ENCODE measurements at regions not wholly inside any gene's neighbourhood (a gene's known extent, or its start where the extent isn't known, plus 50 kb on each side); places are given as distances from the start of the nearest gene placed in this dataset.
"Not testable (repeated sequence)": the region's sequence is repeated elsewhere in the genome, so short reads cannot be mapped to it uniquely, and the experiment has no call there.

DNA sequence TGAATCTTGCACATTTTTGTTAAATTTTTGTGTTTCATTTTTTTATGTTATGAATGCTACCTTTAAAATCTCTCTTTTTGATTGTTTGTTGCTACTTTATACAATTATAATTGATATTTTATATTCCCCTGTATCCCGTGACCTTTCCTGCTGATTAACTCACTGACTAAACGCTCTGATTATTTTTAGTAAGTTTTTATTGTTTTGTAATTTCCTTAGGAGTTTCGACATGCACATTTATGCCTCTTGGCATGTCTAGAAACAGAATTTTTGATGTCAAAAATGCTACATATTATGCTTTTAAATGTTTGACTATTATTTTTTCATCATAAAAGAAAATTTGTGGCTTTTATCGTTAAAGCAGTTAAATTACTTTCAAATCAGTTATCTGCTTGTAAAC is 1131.6 kb upstream of the TMEFF2 start:
- DNase-seq (ENCODE audit: low read depth): no peak

DNA sequence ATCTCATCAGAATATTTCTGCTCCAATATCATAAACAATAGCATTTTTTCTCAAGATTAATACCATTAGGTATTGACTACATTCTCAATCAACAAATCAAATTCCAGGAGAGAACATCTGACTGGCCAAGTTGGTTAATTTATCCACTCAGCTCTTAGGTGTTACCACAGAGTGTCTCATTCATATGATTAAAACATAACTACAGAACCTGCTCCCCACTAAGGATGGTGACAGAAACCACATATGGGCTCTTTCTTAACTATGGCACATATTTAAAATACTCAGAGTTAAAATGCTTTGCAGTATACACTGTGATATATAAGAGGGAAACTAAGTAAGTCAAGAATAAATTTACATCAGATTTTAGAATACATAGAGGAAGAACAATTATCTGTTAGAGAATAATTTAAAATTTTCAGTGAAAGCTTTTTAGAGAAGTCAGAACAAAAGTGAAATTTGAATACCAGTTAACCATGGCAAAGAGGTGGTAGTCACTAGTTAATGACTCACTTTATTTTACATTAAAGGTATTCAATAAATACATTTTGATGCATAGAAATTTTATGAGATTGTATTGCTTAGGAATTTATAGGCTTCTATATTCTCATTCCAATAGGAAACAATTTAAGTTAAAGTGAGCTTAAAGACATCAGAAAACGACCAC is 1120.8 kb upstream of the TMEFF2 start:
- DNase-seq (ENCODE audit: low read depth): no peak

DNA sequence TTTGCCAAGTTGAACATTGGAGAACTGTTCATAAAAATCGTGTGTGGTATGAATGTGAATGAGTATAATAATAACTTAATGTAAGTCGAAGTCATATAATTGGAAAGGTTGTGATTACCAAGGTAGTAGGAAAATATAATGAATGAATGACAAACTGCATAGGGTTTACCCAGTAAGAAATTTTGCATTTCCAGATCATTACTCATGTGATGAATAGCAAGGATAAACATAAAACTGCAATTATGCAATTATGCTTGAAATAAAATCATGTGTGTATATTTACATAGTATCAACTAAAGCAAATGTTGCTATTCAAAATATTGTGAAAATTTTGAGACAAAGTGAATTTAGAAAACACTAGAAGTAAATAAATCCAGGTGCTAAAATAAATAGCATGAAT is 1108.7 kb upstream of the TMEFF2 start:
- DNase-seq (ENCODE audit: low read depth): no peak

DNA sequence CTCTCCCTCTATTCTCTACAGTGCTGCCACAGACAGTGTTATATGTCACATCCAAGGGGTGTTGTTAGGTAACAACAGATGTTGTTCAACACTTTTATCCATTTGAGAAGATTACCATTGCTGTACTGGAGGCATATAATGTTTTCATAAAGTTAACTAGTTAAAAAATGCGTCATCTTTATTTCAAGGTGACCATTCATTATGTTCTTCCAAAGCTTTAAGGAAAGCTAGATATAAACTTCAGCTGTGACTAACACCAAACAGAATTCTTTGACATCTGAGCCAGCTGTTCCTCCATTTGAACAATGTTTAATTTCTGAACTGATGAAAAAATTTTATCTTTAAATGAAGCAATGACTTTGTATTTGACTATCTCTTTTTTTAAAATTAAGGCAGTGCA is 1099.6 kb upstream of the TMEFF2 start:
- DNase-seq (ENCODE audit: low read depth): no peak

DNA sequence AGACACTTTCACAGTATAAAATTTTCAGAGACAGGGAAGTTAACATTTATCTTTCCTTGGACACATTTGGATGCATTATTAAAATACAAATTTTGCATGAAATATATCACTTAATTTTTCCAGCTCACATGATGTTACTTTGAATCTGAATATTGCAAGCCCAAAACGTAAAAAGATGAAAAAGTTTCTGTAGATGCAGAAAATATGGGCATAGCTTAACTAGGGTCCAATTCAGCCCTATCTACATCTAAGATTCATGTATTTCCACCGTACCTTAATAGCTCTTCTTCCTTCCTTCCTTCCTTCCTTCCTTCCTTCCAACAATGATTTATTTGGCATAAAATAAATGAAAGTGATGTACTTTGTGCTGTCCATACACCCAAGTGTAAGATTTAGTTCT is 1084.6 kb upstream of the TMEFF2 start:
- no peak for DNase-seq (ENCODE audit: low read depth)

DNA sequence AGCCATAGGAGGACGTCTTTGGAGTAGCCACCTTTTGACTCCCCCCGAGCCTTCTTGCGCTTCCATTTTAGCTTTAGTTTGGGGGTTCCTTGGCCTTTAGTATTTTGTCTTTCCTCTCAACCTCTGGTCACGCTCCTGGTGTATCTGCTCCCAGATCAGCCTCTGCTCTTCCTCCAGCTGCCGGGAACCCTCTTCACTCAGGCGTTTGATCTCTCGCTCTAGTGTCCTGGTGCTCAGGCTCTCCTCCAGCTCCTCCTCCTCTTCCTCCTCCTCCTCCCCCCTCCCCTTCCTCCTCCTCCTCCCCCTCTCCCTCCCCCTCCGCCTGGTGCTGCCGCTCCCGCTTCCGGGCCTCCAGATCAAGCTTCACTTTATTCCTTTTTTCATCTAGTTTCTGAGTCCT is 1082.3 kb upstream of the TMEFF2 start:
- DNase-seq (ENCODE audit: low read depth): no peak

DNA sequence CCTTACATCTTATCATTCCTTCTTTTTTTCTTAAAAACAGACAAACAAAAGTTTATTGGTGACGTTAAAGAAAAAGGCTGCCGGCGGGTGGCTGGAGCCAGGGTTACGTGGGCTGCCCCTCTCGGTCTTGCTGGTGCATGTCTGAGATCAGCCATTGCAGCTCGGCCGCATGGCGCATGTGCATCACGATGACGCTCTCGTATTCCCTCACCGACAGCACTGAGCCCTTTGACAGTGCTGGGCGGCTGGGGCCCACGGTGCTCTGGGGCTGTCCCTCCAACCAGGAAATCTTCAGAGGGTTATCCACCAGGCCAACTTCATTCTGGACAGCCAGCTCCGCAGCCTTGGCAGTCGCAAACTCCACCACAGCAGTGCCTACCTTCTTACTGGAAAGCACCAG is 1081.8 kb upstream of the TMEFF2 start:
- DNase-seq (ENCODE audit: low read depth): no peak

DNA sequence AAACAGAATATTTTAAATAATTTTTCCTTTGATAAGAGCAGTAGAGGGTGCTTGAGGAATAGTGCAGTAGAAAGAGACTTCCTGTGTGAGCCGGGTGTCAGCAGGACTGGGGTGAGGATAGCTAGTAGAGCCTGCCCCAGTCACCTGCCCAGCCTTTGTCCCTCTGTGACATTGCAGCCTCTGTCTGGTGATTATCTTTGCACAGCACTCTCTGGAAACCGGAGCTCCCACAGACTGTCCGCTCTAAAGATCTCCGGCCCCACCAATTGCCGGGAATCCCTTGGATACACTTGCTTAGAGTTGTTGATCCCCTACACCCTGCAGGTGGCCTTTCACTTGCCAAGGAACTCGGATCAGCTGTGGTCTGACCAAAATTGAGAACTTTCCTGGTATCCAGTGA is 1081.3 kb upstream of the TMEFF2 start:
- no peak for DNase-seq (ENCODE audit: low read depth)

DNA sequence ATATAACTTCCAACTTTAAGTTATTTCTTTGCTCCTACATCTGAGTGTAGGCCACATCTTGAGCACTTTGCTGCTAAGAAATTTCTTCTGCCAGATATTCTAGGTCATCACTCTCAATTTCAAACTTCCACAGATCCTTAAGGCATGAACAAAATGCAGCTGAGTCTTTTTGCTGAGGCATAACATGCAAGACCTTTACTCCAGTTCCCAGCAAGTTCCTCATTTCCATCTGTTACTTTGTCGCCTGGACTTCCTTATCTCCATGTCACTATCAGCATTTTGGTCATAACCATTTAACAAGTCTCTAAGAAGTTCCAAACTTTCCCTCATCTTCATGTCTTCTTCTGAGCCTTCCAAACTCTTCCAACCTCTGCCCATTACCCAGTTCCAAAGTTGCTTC is 1077.3 kb upstream of the TMEFF2 start:
- DNase-seq (ENCODE audit: low read depth): no peak

DNA sequence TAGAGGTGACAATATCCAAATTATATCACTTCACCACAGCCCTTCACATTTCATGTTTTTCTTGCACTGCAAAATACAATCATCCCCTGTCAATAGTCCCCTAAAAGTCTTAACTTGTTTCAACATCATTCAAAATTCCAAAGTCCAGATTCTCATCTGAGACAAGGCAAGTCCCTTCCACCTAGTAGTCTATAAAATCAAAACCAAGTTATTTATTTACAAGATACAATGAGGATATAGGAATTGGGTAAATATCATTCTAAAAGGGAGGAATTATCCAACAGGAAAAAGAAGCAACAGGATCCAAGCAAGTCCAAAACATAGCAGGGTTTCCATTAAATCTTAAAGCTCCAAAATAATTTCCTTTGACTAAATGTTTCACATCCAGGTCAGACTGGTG is 1076.1 kb upstream of the TMEFF2 start:
- DNase-seq (ENCODE audit: low read depth): no peak

DNA sequence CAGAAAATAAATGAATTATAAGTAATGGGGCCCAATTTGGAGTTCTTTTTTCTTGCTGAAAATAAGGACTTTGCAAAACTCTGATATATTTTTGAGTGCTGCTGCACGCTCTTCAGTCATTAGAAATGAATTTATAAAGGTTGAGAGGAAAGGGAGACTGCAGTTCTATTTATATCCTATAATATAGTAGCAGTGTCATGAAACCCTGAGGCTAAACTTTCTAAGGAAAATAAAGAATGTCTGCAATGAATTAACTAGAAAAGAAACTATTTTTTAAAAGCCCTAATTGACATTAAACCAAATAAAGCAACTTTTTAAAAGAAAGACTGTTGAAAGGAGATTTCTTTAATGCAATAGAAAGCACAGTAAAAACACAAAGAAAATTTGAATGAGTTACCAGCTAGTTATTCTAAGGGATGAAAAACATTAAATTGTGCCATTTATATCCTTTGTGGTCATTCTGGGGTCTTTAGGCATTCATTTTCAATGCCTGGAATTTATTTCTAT is 1072.8 kb upstream of the TMEFF2 start:
- no peak for DNase-seq (ENCODE audit: low read depth)

DNA sequence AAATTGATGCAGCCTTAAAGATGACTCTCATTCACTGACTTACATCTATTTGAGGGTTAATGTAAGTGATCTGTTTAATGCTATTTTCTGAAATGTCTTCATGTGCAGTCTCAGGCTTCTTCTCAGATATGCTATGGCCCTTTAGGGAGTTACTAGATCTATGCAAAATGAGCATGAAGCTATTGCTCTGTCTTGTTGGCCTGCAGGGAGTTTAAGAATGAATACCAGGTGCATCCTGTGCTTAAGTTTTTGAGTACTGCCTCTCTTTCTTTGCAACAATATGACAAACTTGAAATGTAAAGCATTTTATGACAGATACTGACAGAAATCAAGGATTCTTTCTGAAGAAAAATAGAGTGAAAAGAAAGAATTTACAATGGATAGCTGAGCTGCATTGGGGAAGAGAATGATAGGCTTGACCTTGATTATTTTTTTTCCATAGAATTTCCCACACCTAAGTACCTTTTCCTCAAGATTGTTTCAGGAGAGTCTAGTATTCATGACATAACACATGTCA is 1058.3 kb upstream of the TMEFF2 start:
- DNase-seq (ENCODE audit: low read depth): no peak

DNA sequence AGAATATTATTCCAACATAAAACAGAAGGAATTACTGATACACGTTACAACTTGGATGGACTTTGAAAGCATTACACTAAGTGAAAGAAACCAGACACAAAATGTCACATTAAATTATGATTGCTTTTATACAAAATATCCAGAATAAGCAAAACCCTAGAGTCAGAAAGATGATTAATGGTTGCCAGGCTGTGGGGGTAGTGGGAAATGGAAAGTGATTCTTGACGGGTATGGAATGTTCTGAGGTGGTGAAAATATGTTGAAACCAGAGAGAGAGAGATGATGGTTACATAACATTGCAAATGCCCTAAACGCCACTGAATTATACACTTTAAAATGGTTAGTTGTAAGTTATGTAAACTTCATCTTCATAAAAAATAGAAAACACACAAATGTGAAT is 1057.2 kb upstream of the TMEFF2 start:
- no peak for DNase-seq (ENCODE audit: low read depth)

DNA sequence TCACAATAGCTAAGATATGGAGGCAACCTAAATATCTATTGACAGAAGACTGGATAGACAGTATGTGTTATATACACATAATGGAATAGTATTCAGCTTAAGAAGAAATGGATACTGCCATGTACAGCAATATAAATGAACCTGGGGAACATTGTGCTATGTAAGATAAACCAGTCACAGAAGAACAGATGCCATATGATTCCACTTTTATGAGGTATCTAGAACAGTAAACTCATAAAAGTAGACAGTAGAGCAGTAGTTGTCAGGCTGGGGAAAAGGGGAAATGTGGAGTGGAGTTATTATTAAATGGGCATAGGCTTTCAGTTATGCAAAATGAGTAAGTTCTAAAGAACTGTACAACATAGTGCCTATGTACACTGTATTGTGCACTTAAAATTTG is 1055.7 kb upstream of the TMEFF2 start:
- DNase-seq (ENCODE audit: low read depth): no peak

DNA sequence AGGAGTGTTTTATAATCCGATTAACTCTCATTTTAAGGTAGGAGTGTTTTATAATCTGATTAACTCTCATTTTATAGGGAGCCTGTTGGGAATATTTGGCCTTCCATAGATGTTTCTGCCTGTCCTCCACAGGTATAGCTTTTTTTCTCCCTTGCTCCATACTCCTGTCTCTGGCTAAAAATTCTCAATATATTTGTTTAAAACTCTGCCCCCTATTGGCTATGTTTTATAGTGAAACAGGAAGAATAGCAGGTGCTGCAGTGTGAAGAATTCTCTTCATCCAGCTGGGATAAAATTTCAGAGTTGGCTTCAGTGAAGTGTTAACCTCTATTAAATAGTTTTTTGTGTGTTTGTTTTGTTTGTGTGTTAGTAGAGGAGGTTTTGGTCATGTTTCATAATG is 1046.0 kb upstream of the TMEFF2 start:
- DNase-seq (ENCODE audit: low read depth): no peak

DNA sequence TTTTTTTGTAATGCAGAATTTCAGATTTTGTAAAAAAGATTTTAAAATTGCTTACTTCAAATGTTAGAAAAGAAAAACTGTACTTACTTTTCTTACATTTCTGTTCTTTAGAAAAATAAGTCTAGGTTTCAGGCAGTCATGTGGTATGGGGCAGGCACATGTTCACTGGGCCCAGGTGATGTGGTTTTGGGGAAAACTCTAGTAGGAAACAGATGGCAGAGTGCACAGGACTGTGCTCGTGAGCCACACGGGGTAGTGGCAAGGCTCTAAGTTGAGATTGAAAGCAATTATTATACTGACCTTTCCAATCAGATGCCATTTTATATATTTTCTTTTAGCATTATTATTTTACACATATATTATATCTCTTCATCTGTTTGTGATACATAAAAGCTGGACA is 1036.9 kb upstream of the TMEFF2 start:
- no peak for DNase-seq (ENCODE audit: low read depth)

DNA sequence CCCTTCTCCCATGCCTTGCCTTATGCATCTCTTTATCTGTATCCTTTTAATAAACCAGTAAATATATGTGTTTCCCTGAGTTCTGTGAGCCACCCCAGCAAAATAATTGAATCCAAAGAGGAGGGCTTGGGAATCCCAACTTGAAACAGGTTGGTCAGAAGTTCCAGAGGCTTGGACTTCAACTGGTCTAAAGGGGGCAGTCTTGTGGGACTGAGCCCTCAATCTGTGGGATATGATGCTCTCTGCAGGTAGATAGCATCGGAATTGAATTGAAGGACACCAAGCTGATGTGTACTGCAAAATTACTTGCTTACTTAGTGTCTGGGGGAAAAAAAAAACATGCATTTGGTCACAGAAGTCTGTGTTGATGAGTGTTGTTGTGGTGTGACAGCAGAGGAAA is 1033.5 kb upstream of the TMEFF2 start:
- no peak for DNase-seq (ENCODE audit: low read depth)

DNA sequence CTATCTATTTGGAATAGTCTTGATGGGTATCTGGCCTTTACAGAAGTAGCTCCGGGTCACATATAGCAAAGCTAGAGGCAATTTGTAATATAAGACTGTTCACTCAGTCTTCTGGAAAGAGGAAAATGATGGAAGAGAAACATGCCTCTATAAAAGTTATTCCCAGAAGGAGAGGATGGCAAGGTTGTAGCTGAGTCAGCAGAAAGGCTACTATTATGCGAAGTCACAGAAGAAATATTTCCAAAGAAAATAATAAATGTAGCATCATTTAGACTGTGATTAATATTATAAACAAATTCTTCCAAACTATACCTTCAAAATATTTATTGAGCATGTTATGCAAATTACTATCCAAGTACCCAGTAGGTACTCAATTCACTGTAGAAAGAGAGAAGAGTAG is 1027.7 kb upstream of the TMEFF2 start:
- DNase-seq (ENCODE audit: low read depth): no peak

DNA sequence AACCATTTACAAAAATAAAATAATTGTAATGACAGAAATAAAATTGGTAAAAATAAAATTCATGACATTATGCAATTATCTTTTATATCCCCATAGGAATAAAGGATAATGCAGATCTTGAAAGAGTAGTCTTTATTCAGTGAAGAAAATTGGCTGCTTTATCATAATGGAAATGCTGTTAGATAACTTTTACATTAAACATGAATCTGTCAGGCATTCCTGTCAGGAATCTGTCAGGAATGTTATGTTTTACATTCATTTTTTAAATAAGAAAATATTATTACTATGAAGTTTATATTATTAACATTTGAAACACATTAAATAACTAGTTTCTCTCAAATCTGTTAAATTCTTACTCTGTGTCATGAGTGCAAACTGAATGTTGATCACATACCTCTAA is 1024.7 kb upstream of the TMEFF2 start:
- no peak for DNase-seq (ENCODE audit: low read depth)

DNA sequence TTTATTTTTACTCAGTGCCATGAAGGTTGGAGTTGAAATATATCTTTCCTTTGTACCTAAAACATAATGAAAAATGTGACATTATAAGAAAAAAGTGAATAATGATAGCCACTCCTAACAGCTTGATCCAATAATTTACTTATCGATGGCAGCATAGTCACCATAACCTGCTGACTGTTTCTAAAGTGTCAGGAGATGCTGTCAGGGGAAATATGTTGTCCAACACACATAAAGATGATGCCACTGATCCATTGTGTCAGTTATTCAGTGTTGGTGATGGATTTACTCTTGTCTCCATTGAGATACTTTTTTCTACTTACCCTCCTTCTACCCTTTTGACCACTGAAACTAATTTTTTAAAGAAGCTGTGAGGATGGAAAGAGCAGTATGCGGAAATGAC is 1006.9 kb upstream of the TMEFF2 start:
- no peak for DNase-seq (ENCODE audit: low read depth)

DNA sequence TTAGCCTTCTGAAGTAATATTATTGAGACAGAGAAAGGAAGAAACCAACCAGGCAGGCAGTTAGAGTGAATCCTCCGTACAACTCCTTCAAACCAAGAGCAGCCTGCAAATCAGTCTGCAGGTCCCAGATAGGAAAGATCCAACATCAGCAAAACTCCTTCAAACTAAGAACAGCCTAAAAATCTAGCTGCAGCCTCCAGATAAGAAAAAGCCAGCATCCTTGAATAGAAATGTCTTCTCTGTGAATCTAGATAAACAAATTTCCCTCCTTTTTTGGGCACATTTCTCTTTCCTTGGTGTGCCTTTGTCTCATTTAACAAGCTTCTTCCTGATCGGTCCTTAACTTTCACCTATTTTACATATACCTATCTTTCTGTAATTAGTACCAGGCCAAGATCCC is 1004.6 kb upstream of the TMEFF2 start:
- no peak for DNase-seq (ENCODE audit: low read depth)

DNA sequence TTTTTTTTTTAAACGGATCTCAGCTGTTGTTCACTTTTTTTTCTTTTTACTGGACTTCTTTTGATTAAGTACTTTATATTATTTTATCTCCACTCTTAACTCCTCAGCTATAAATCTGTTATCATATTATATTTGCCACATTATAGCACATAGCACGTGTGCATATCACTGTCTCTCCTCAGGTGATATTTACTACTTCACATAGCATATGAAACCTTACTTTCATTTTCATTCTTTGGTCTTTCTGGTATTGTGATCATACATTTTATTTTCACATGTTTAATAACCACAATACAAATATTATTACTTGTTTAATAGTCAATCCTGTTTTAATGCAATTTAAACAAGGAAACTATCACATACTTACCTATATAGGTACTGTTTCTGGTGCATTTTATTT is 993.1 kb upstream of the TMEFF2 start:
- DNase-seq (ENCODE audit: low read depth): no peak

DNA sequence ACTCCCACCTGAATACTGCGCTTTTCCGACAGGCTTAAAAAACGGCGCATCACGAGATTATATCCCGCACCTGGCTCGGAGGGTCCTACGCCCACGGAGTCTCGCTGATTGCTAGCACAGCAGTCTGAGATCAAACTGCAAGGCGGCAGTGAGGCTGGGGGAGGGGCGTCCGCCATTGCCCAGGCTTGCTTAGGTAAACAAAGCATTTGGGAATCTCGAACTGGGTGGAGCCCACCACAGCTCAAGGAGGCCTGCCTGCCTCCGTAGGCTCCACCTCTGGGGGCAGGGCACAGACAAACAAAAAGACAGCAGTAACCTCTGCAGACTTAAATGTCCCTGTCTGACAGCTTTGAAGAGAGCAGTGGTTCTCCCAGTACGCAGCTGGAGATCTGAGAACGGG is 976.2 kb upstream of the TMEFF2 start:
- not testable (repeated sequence) for DNase-seq (ENCODE audit: low read depth)

DNA sequence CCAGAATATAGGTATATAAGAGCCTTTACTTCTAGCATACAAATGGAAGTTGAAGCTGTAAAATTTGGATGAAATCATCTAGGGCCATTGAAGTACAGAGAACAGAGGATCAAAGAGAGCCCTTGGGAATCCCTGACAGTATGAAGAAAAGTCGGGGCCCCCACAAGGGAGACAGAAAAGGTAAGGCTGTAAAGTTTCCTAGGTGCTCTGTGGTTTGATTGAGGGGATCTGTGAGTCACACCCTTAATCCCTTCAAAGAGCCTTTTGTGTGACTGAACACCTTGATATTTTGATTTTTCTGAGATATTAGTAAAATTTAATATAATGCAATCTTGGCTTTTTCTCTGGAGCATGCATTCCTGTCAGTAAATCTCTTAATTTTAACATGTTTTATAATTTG is 961.7 kb upstream of the TMEFF2 start:
- no peak for DNase-seq (ENCODE audit: low read depth)

Measured in stimulated activated CD4-positive, alpha-beta T cell treated with anti-CD3 and anti-CD28 coated beads, Interleukin-2, amount 100 ng/mL, for 4 hours (primary cell).